HepG2 (cell line): ENCODE measurements at regions not wholly inside any gene's neighbourhood (a gene's known extent, or its start where the extent isn't known, plus 50 kb on each side); places are given as distances from the start of the nearest gene placed in this dataset.

Experiments
- ATAC-seq: fragments of 200-7000 bp; cut with Tn5 transposase; 3 replicates; pipeline ENCODE4 v1.9.1; 2020; ENCODE audit warnings: mild to moderate bottlenecking, moderate library complexity
- BruUV-seq: library from RNA; stranded (reverse); fragments of 400-500 nt; replicated peaks from 2 replicates; lab custom pipeline; 2021; lab: Mats Ljungman, UMichigan
- CTCF ChIA-PET: fragments of 300-600 bp; formaldehyde crosslinking; extraction: SDS; loops from one replicate; lab custom pipeline; 2021; ENCODE audit warnings: low total read pairs, inconsistent platforms, low intra/inter-chr PET ratio; lab: Yijun Ruan, JAX
- POLR2A ChIA-PET: fragments of 350-600 bp; sonication (Branson Sonifier 250); formaldehyde crosslinking; loops from one replicate; lab custom pipeline; 2020; ENCODE audit warnings: antibody characterized with exemption, inconsistent platforms; lab: Yijun Ruan, JAX
- DNase-seq: peaks from one replicate; pipeline ENCODE4 v3.0.0-alpha.2; 2015; ENCODE audit warnings: low spot score
- FAIRE-seq: peaks from 3 replicates; lab custom pipeline; 2011; peaks lifted over from hg19 to GRCh38; lab: Jason Lieb, UNC
- H2AFZ ChIP-seq: one replicate; pipeline ENCODE4 v1.6.1; 2011; ENCODE audit warnings: low read length, inconsistent platforms
- H3K27ac ChIP-seq: fragments of 300-600 bp; 3 replicates; pipeline ENCODE4 v1.8.0; 2011; ENCODE audit warnings: mixed run types, mild to moderate bottlenecking, mixed read lengths, low read length, inconsistent platforms; ENCODE audit not compliant: insufficient read depth; ENCODE audit errors: extremely low read length
- H3K27me3 ChIP-seq, 2 experiments: fragments of 200-600 bp in 1 of 2; 2 replicates in 1 of 2; 3 replicates in 1 of 2; pipeline versions ENCODE4 v1.6.0 to v1.8.0; 2011; ENCODE audit warnings: low read length in 2 of 2, mild to moderate bottlenecking in 2 of 2, moderate library complexity in 2 of 2, inconsistent platforms in 1 of 2; ENCODE audit not compliant: insufficient read depth in 2 of 2, control insufficient read depth in 1 of 2
- H3K36me3 ChIP-seq, 2 experiments: fragments of 200-600 bp in 1 of 2; replicated peaks in 1 of 2; 2 replicates in 1 of 2; 3 replicates in 1 of 2; pipeline versions ENCODE4 v1.5.1 to v1.8.0; 2011; ENCODE audit warnings: low read length in 2 of 2, inconsistent platforms in 1 of 2; ENCODE audit not compliant: insufficient read depth in 2 of 2, control insufficient read depth in 1 of 2
- H3K4me1 ChIP-seq: 2 replicates; pipeline ENCODE4 v1.5.1; 2012; ENCODE audit warnings: low read length, inconsistent platforms; ENCODE audit not compliant: insufficient read depth
- H3K4me2 ChIP-seq: 2 replicates; pipeline ENCODE4 v1.6.0; 2011; ENCODE audit warnings: low read depth, low read length, inconsistent platforms
- H3K4me3 ChIP-seq, 3 experiments: fragments of 200-600 bp in 1 of 3; sonication (generic), shearing (Covaris generic) in 1 of 3; replicated peaks in 1 of 3; 2 replicates each; pipeline ENCODE4 v1.5.1; 2011 to 2016; ENCODE audit warnings: low read length in 3 of 3, inconsistent platforms in 2 of 3, low read depth in 2 of 3, mild to moderate bottlenecking in 2 of 3, control low read depth in 1 of 3, mixed read lengths in 1 of 3; ENCODE audit not compliant: insufficient read depth in 1 of 3
- H3K79me2 ChIP-seq: one replicate; pipeline ENCODE4 v1.6.1; 2011; ENCODE audit warnings: low read length, inconsistent platforms; ENCODE audit not compliant: insufficient read depth
- H3K9ac ChIP-seq: 2 replicates; pipeline ENCODE4 v1.6.0; 2011; ENCODE audit warnings: mild to moderate bottlenecking, low read depth, low read length, inconsistent platforms; ENCODE audit not compliant: insufficient read depth
- H3K9me3 ChIP-seq: 2 replicates; pipeline ENCODE4 v1.5.1; 2012; ENCODE audit warnings: mild to moderate bottlenecking, low read length
- H4K20me1 ChIP-seq: 2 replicates; pipeline ENCODE4 v1.6.0; 2011; ENCODE audit warnings: inconsistent platforms, mild to moderate bottlenecking, low read length, moderate library complexity; ENCODE audit not compliant: insufficient read depth
- BATF2 ChIP-seq: sonication (generic); formaldehyde crosslinking; IDR thresholded peaks from 2 replicates; pipeline ENCODE4 v1.8.0; 2022; ENCODE audit warnings: mild to moderate bottlenecking, missing genetic modification reagents, moderate library complexity
- EED ChIP-seq: sonication (generic); formaldehyde crosslinking; IDR thresholded peaks from 2 replicates; pipeline ENCODE4 v1.5.0; 2020; ENCODE audit warnings: mild to moderate bottlenecking, missing genetic modification reagents
- ELF1 ChIP-seq: sonication (generic); formaldehyde crosslinking; IDR thresholded peaks from 2 replicates; pipeline ENCODE4 v1.4.0; 2020; ENCODE audit warnings: missing genetic modification reagents
- HNF1A ChIP-seq, 2 experiments: sonication (generic) in 1 of 2; formaldehyde crosslinking in 1 of 2; IDR thresholded peaks; 2 replicates each; pipeline versions ENCODE4 v1.4.0 to v1.6.1; 2016 to 2020; ENCODE audit warnings: borderline replicate concordance in 1 of 2, low read depth in 1 of 2, mild to moderate bottlenecking in 1 of 2, missing genetic modification reagents in 1 of 2
- HNF1B ChIP-seq: sonication (generic); formaldehyde crosslinking; IDR thresholded peaks from 2 replicates; pipeline ENCODE4 v1.5.1; 2020; ENCODE audit warnings: mild to moderate bottlenecking, moderate library complexity, missing genetic modification reagents
- HOXD1 ChIP-seq: sonication (generic); formaldehyde crosslinking; IDR thresholded peaks from 2 replicates; pipeline ENCODE4 v1.5.0; 2020; ENCODE audit warnings: missing genetic modification reagents
- JUN ChIP-seq: sonication (generic); formaldehyde crosslinking; IDR thresholded peaks from 2 replicates; pipeline ENCODE4 v1.4.0; 2020; ENCODE audit warnings: mild to moderate bottlenecking, missing genetic modification reagents
- NAIF1 ChIP-seq: sonication (generic); formaldehyde crosslinking; IDR thresholded peaks from 2 replicates; pipeline ENCODE4 v1.5.0; 2020; ENCODE audit warnings: mild to moderate bottlenecking, missing genetic modification reagents, borderline replicate concordance
- NCOA5 ChIP-seq: sonication (generic); formaldehyde crosslinking; IDR thresholded peaks from 2 replicates; pipeline ENCODE4 v1.4.0; 2020; ENCODE audit warnings: missing genetic modification reagents
- NFIC ChIP-seq: IDR thresholded peaks from 2 replicates; pipeline ENCODE4 v1.6.1; 2012; ENCODE audit warnings: mild to moderate bottlenecking, low read length, inconsistent platforms
- ZNF253 ChIP-seq: sonication (generic); formaldehyde crosslinking; IDR thresholded peaks from 2 replicates; pipeline ENCODE4 v1.8.0; 2022; ENCODE audit warnings: mild to moderate bottlenecking, missing genetic modification reagents, borderline replicate concordance
- ZNF629 ChIP-seq: sonication (generic); formaldehyde crosslinking; conservative IDR thresholded peaks from 2 replicates; pipeline ENCODE4 v1.5.0; 2020; ENCODE audit warnings: missing genetic modification reagents
- ZSCAN30 ChIP-seq: sonication (generic); formaldehyde crosslinking; IDR thresholded peaks from 2 replicates; pipeline ENCODE4 v1.5.0; 2020; ENCODE audit warnings: mild to moderate bottlenecking, missing genetic modification reagents
- ZSCAN31 ChIP-seq: sonication (generic); formaldehyde crosslinking; IDR thresholded peaks from 2 replicates; pipeline ENCODE4 v1.5.0; 2020; ENCODE audit warnings: low read depth, mild to moderate bottlenecking, missing genetic modification reagents
- WGBS: methylation state at CpG from one replicate; pipeline ENCODE4 v1.1.6; 2017; ENCODE audit warnings: low lambda C conversion rate; 5-methylcytosine and 5-hydroxymethylcytosine counted together
- in situ Hi-C: cut with HindIII; loops from 2 replicates; pipeline ENCODE4 v1.10.0; 2017; ENCODE audit warnings: low pct_unique_long_range_greater_than_20kb; ENCODE audit not compliant: extremely low pct_ligation_motif_present
- intact Hi-C: fragments of 100-400 bp; cut with micrococcal nuclease; formaldehyde crosslinking; loops from one replicate; pipeline ENCODE4 v1.10.0; 2022; ENCODE audit not compliant: unreplicated experiment

- ATAC-seq (no peak), FAIRE-seq (no peak), DNase-seq (no peak)
- intact Hi-C loops (no loop called here), in situ Hi-C loops (no loop called here)
- H3K9me3 ChIP-seq, result no peaks in the 10 kb centered on the region
- BruUV-seq, result no TSS peak
- no peaks in the 10 kb centered on the region for H3K4me1 ChIP-seq
- H2AFZ ChIP-seq, result no peak overlapping the region
- H3K4me2 ChIP-seq, result no peak overlapping the region
- no peaks in the 10 kb centered on the region for H4K20me1 ChIP-seq
- no peak overlapping the region for H3K27ac ChIP-seq
- H3K4me3 ChIP-seq, result no peak overlapping the region
- no peak for TF ChIP-seq ELF1
- no peak for TF ChIP-seq ZNF253 (CRISPR knock-in tag)
- TF ChIP-seq EED (CRISPR knock-in tag), result no peak
- CTCF ChIA-PET, result no interaction called here
- no peak overlapping the region for H3K9ac ChIP-seq
- no peaks in the 10 kb centered on the region for H3K27me3 ChIP-seq
- H3K79me2 ChIP-seq, result no peaks in the 10 kb centered on the region
- H3K36me3 ChIP-seq, result no peaks in the 10 kb centered on the region
- POLR2A ChIA-PET, result no interaction called here
Observed at GRCh38 chr21:16402752-16403151, 673.0 kb downstream of the USP25 start.

- ChIA-PET CTCF (no interaction called here), POLR2A (no interaction called here)
- in situ Hi-C loops, result no loop called here
- Histone ChIP-seq H3K4me2 (no peak overlapping the region), H3K4me1 (no peaks in the 10 kb centered on the region), H3K9me3 (no peaks in the 10 kb centered on the region), H3K9ac (no peak overlapping the region), H2AFZ (no peak overlapping the region), H3K79me2 (no peaks in the 10 kb centered on the region), H3K36me3 (no peaks in the 10 kb centered on the region), H3K27me3 (no peaks in the 10 kb centered on the region), H3K27ac (no peak overlapping the region), H3K4me3 (no peak overlapping the region), H4K20me1 (no peaks in the 10 kb centered on the region)
- DNase-seq (no peak), FAIRE-seq (no peak), ATAC-seq (no peak)
- BruUV-seq, result no TSS peak
- no peak for TF ChIP-seq NFIC
- no peak for TF ChIP-seq HNF1A (IDR thresholded peaks at IDR 0.05; ENCODE audit: low read depth)
- TF ChIP-seq HNF1A (CRISPR knock-in tag; IDR thresholded peaks at IDR 0.05; ENCODE audit: borderline replicate concordance), result no peak
- no peak for TF ChIP-seq HNF1B (CRISPR knock-in tag)
- TF ChIP-seq ZNF629 (CRISPR knock-in tag), result no peak
- TF ChIP-seq ZSCAN31 (CRISPR knock-in tag), result no peak
- TF ChIP-seq NCOA5 (CRISPR knock-in tag), result no peak
- TF ChIP-seq HOXD1 (CRISPR knock-in tag), result no peak
- TF ChIP-seq ZSCAN30, result no peak
- TF ChIP-seq JUN, result no peak
- no peak for TF ChIP-seq BATF2 (CRISPR knock-in tag)
- TF ChIP-seq NAIF1 (CRISPR knock-in tag), result no peak
- intact Hi-C loops, result no loop called here
- 4% methylated on average over 1 of the region's 1 CpG for WGBS
Observed at GRCh38 chr21:16404776-16405175, 675.0 kb downstream of the USP25 start.
